AG04449 (cell line): ENCODE measurements at regions not wholly inside any gene's neighbourhood (a gene's known extent, or its start where the extent isn't known, plus 50 kb on each side); places are given as distances from the start of the nearest gene placed in this dataset.

Source experiments
- CTCF ChIA-PET: fragments of 350-600 bp; formaldehyde crosslinking; extraction: SDS; loops from one replicate; lab custom pipeline; 2021; ENCODE audit warnings: antibody characterized with exemption; lab: Yijun Ruan, JAX
- POLR2A ChIA-PET: fragments of 400-600, 350-600 bp; formaldehyde crosslinking; extraction: SDS; loops from one replicate; lab custom pipeline; 2020; ENCODE audit warnings: antibody characterized with exemption, inconsistent platforms; lab: Yijun Ruan, JAX
- DNase-seq: peaks from one replicate; pipeline ENCODE4 v3.0.0-alpha.2; 2010; ENCODE audit warnings: low read depth, low spot score
- H3K4me3 ChIP-seq: 2 replicates; pipeline ENCODE4 v1.5.1; 2011; ENCODE audit warnings: low read depth, mild to moderate bottlenecking, control low read depth, low read length
- CTCF ChIP-seq: IDR thresholded peaks from one replicate; pipeline ENCODE4 v1.5.1; 2011; ENCODE audit warnings: mild to moderate bottlenecking, moderate library complexity, low read length, control low read depth, inconsistent platforms; ENCODE audit not compliant: insufficient read depth; ENCODE audit errors: missing control alignments

GRCh38 chr18:41073372-41073954, 881.6 kb upstream of the PIK3C3 start:
- DNase-seq, result peak; percentile 42
- ChIA-PET CTCF (no interaction called here), POLR2A (no interaction called here)
- TF ChIP-seq CTCF, result no peak
- no peak overlapping the region for H3K4me3 ChIP-seq

- CTCF ChIA-PET, result no interaction called here
- POLR2A ChIA-PET, result no interaction called here
- no peak overlapping the region for H3K4me3 ChIP-seq
- DNase-seq, result no peak
- TF ChIP-seq CTCF, result no peak
Observed at GRCh38 chr18:41072946-41073345, 882.1 kb upstream of the PIK3C3 start.

- CTCF ChIA-PET, result interaction anchor here (0.7 kb wide), 1 partner anchor 310 kb away, joined by 3 read pairs; no protein-coding TSS in a partner anchor
- no peak for TF ChIP-seq CTCF
- no peak for DNase-seq
- POLR2A ChIA-PET, result no interaction called here
- H3K4me3 ChIP-seq, result no peak overlapping the region
Observed at GRCh38 chr18:41071826-41072225, 883.2 kb upstream of the PIK3C3 start.

- no peak for DNase-seq
- no peak for TF ChIP-seq CTCF
- ChIA-PET POLR2A (no interaction called here), CTCF (interaction anchor here (0.6 kb wide), 1 partner anchor 305 kb away, joined by 3 read pairs; no protein-coding TSS in a partner anchor)
- no peak overlapping the region for H3K4me3 ChIP-seq
Observed at GRCh38 chr18:41069167-41069566, 885.9 kb upstream of the PIK3C3 start.

GRCh38 chr18:41064916-41065315, 890.1 kb upstream of the PIK3C3 start:
- H3K4me3 ChIP-seq, result no peak overlapping the region
- ChIA-PET CTCF (no interaction called here), POLR2A (no interaction called here)
- no peak for DNase-seq
- no peak for TF ChIP-seq CTCF

GRCh38 chr18:41060967-41061366, 894.1 kb upstream of the PIK3C3 start:
- TF ChIP-seq CTCF, result no peak
- POLR2A ChIA-PET, result no interaction called here
- CTCF ChIA-PET, result no interaction called here
- H3K4me3 ChIP-seq, result no peak overlapping the region
- DNase-seq, result no peak
